Smooth muscle cell (in vitro differentiated cells): ENCODE measurements at regions not wholly inside any gene's neighbourhood (a gene's known extent, or its start where the extent isn't known, plus 50 kb on each side); places are given as distances from the start of the nearest gene placed in this dataset.

Experiments
- DNase-seq: peaks from one replicate; lab custom pipeline; 2025; ENCODE audit not compliant: unreplicated experiment; lab: John Stamatoyannopoulos, UW
- H2AFZ ChIP-seq: fragments of 200-600 bp; sonication (generic); 2 replicates; pipeline ENCODE4 v1.6.0; 2016; ENCODE audit warnings: antibody characterized with exemption, low read depth, mild to moderate bottlenecking
- H3F3A ChIP-seq: fragments of 200-600 bp; sonication (generic); 2 replicates; pipeline ENCODE4 v1.6.0; 2017; ENCODE audit warnings: antibody characterized with exemption, low read depth
- H3K27ac ChIP-seq: fragments of 200-600 bp; sonication (generic); 2 replicates; pipeline ENCODE4 v1.5.1; 2016; ENCODE audit warnings: low read depth, mild to moderate bottlenecking
- H3K27me3 ChIP-seq: fragments of 200-600 bp; sonication (generic); 2 replicates; pipeline ENCODE4 v1.6.1; 2016; ENCODE audit warnings: low read depth, mild to moderate bottlenecking
- H3K36me3 ChIP-seq: fragments of 200-600 bp; sonication (generic); 2 replicates; pipeline ENCODE4 v1.5.1; 2016; ENCODE audit warnings: low read depth
- H3K4me1 ChIP-seq: fragments of 200-600 bp; sonication (generic); 2 replicates; pipeline ENCODE4 v1.5.1; 2016; ENCODE audit warnings: low read depth
- H3K4me2 ChIP-seq: fragments of 200-600 bp; sonication (generic); 2 replicates; pipeline ENCODE4 v1.6.0; 2016; ENCODE audit warnings: mild to moderate bottlenecking
- H3K4me3 ChIP-seq: fragments of 200-600 bp; sonication (generic); 2 replicates; pipeline ENCODE4 v1.5.1; 2016; ENCODE audit warnings: mild to moderate bottlenecking
- H3K79me2 ChIP-seq: fragments of 200-600 bp; sonication (generic); 2 replicates; pipeline ENCODE4 v1.6.0; 2016; ENCODE audit warnings: low read depth, mild to moderate bottlenecking
- H3K9ac ChIP-seq: fragments of 200-600 bp; sonication (generic); 2 replicates; pipeline ENCODE4 v1.6.0; 2016; ENCODE audit warnings: low read depth
- H3K9me3 ChIP-seq: fragments of 200-600 bp; sonication (generic); replicated peaks from 2 replicates; pipeline ENCODE4 v1.5.1; 2016; ENCODE audit warnings: low read depth
- H4K20me1 ChIP-seq: fragments of 200-600 bp; sonication (generic); 2 replicates; pipeline ENCODE4 v1.6.0; 2016; ENCODE audit warnings: low read depth
- WGBS: methylation state at CpG from one replicate; pipeline ENCODE4 v1.1.7; 2016; ENCODE audit warnings: low lambda C conversion rate; 5-methylcytosine and 5-hydroxymethylcytosine counted together
- TF ChIP-seq, protein P1 (sequence below): fragments of 200-600 bp; sonication (generic); IDR thresholded peaks from 2 replicates; pipeline ENCODE4 v1.5.1; 2017; ENCODE audit warnings: borderline replicate concordance, mild to moderate bottlenecking, antibody characterized with exemption; ENCODE audit not compliant: insufficient read depth, poor library complexity, severe bottlenecking

- no peaks in the 10 kb centered on the region for H3F3A ChIP-seq
- H3K27me3 ChIP-seq, result no peaks in the 10 kb centered on the region
- no peak overlapping the region for H2AFZ ChIP-seq
- H3K79me2 ChIP-seq, result no peaks in the 10 kb centered on the region
- no peaks in the 10 kb centered on the region for H4K20me1 ChIP-seq
- no peak overlapping the region for H3K4me3 ChIP-seq
- H3K9ac ChIP-seq, result no peak overlapping the region
- H3K9me3 ChIP-seq, result no peaks in the 10 kb centered on the region
- peaks cover 10% of the 10 kb centered on the region for H3K4me1 ChIP-seq
- TF ChIP-seq, protein P1, sequence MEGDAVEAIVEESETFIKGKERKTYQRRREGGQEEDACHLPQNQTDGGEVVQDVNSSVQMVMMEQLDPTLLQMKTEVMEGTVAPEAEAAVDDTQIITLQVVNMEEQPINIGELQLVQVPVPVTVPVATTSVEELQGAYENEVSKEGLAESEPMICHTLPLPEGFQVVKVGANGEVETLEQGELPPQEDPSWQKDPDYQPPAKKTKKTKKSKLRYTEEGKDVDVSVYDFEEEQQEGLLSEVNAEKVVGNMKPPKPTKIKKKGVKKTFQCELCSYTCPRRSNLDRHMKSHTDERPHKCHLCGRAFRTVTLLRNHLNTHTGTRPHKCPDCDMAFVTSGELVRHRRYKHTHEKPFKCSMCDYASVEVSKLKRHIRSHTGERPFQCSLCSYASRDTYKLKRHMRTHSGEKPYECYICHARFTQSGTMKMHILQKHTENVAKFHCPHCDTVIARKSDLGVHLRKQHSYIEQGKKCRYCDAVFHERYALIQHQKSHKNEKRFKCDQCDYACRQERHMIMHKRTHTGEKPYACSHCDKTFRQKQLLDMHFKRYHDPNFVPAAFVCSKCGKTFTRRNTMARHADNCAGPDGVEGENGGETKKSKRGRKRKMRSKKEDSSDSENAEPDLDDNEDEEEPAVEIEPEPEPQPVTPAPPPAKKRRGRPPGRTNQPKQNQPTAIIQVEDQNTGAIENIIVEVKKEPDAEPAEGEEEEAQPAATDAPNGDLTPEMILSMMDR, result no peak
- H3K27ac ChIP-seq, result no peak overlapping the region
- no peaks in the 10 kb centered on the region for H3K36me3 ChIP-seq
- H3K4me2 ChIP-seq, result no peak overlapping the region
- 33% methylated on average over 1 of the region's 1 CpG for WGBS
- no peak for DNase-seq
Observed at GRCh38 chr12:5197131-5197530, 153.5 kb downstream of the KCNA5 start.

GRCh38 chr12:5197656-5198055, 154.0 kb downstream of the KCNA5 start:
- no peak overlapping the region for H3K9ac ChIP-seq
- H3K36me3 ChIP-seq, result no peaks in the 10 kb centered on the region
- H3K4me1 ChIP-seq, result peaks cover 10% of the 10 kb centered on the region
- no peak overlapping the region for H2AFZ ChIP-seq
- no peaks in the 10 kb centered on the region for H4K20me1 ChIP-seq
- no peaks in the 10 kb centered on the region for H3K27me3 ChIP-seq
- H3K4me3 ChIP-seq, result no peak overlapping the region
- no peak for DNase-seq
- H3K9me3 ChIP-seq, result no peaks in the 10 kb centered on the region
- TF ChIP-seq, protein P1, result no peak
- WGBS, result 84% methylated on average over 2 of the region's 2 CpGs
- no peak overlapping the region for H3K27ac ChIP-seq
- H3K4me2 ChIP-seq, result no peak overlapping the region
- no peaks in the 10 kb centered on the region for H3K79me2 ChIP-seq
- H3F3A ChIP-seq, result no peaks in the 10 kb centered on the region

DNA sequence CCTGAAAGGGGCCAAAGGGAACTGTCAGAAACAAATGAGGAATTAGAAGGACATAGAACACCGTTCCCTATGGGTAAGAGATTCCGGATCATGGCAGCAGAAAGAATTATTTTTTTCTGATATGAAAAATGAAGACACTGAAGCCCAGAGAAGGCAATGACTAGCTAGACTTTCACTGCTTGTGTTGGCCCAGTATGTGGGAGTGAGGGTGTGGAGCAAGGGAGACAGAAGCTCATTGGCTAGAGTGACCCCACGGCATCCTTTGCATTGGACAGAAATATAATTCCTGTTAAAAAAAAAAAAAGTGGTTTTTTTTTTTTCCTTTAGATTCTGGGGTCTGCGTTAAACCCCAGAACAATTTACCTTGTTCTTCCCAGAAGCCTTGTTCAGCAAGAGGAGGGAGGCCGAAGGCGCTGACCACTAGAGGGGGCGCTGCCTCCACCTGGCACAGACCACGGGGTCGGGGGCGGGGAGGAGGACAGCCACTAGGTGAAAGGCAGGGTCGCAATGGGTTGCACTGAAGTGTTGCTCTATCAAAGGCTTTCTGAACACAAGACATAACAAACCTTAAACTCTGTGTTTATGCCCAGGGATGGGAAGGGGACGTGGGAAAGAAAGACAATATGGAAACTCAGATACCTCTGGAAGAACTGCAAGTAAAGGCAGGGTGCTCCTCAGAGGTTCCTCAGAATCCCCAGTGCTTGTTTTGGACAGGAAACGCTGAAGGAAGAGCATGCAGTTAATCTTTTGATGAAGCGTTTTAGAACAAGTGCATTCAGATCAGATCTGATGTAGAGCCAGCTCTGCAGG, 156.8 kb downstream of the KCNA5 start:
- Histone ChIP-seq H4K20me1 (no peaks in the 10 kb centered on the region), H3K27ac (no peak overlapping the region), H3K9me3 (no peaks in the 10 kb centered on the region), H3F3A (no peaks in the 10 kb centered on the region), H2AFZ (no peak overlapping the region), H3K9ac (no peak overlapping the region), H3K36me3 (no peaks in the 10 kb centered on the region), H3K79me2 (no peaks in the 10 kb centered on the region), H3K4me2 (no peak overlapping the region), H3K4me3 (no peak overlapping the region), H3K4me1 (peaks cover 17% of the 10 kb centered on the region), H3K27me3 (no peaks in the 10 kb centered on the region)
- TF ChIP-seq, protein P1, result peak; percentile 83
- DNase-seq, result peak; percentile 1
- WGBS, result 25% methylated on average over 14 of the region's 14 CpGs
